ENCODE measurements at regions not wholly inside any gene's neighbourhood (a gene's known extent, or its start where the extent isn't known, plus 50 kb on each side); places are given as distances from the start of the nearest gene placed in this dataset.

GRCh38 chr2:139492131-139492680 is 712.0 kb upstream of the NXPH2 start:
- Histone ChIP-seq H3K4me2 (ENCODE audit: insufficient read depth, low read length) (no peak overlapping the region), H2AFZ (ENCODE audit: low read depth, low read length) (no peak overlapping the region), H3K36me3 (ENCODE audit: control insufficient read depth, insufficient read depth, low read length) (no peaks in the 10 kb centered on the region), H3K9me3 (replicated peaks; ENCODE audit: control insufficient read depth, insufficient read depth, low read depth, low read length) (no peaks in the 10 kb centered on the region), H3K27me3 (ENCODE audit: control insufficient read depth in 2 of 2, insufficient read depth in 2 of 2, low read length in 2 of 2) (no peaks in the 10 kb centered on the region), H3K4me1 (replicated peaks in 1 of 2; ENCODE audit: control insufficient read depth in 2 of 2, insufficient read depth in 2 of 2, low read length in 2 of 2) (no peaks in the 10 kb centered on the region), H3K79me2 (ENCODE audit: control insufficient read depth, insufficient read depth, low read length) (no peaks in the 10 kb centered on the region), H4K20me1 (replicated peaks; ENCODE audit: control insufficient read depth, insufficient read depth, low read length) (no peaks in the 10 kb centered on the region), H3K27ac (ENCODE audit: extremely low read depth, low read depth, low read length) (no peak overlapping the region), H3K9me1 (ENCODE audit: control insufficient read depth, insufficient read depth, low read length) (no peaks in the 10 kb centered on the region), H3K9ac (ENCODE audit: insufficient read depth in 1 of 2, low read depth in 2 of 2, low read length in 2 of 2) (no peak overlapping the region), H3K4me3 (no peak overlapping the region)
- 0% methylated on average over 1 of the region's 1 CpG for WGBS (ENCODE audit: insufficient coverage, low coverage, missing lambda C conversion rate)
- in situ Hi-C loops (cut with MboI) = no loop called here
- TF ChIP-seq MTA3 (IDR thresholded peaks at IDR 0.05; ENCODE audit: borderline replicate concordance) (no peak), HNRNPL (IDR thresholded peaks at IDR 0.05; ENCODE audit: low read depth, low read length) (no peak), HMBOX1 (IDR thresholded peaks at IDR 0.05) (no peak), ZNF197 (CRISPR knock-in tag; IDR thresholded peaks at IDR 0.05; ENCODE audit: low read depth) (no peak), BRCA1 (IDR thresholded peaks at IDR 0.05) (no peak), BRCA1 (CRISPR knock-in tag; IDR thresholded peaks at IDR 0.05) (no peak), RFX5 (IDR thresholded peaks at IDR 0.05; ENCODE audit: low read depth, low read length) (no peak)
- FAIRE-seq = no peak
- no peak for ATAC-seq
- ChIA-PET CTCF (ENCODE audit: low intra/inter-chr PET ratio) (no interaction called here), POLR2A (no interaction called here)
- BruUV-seq (replicated peaks) = no TSS peak
- intact Hi-C loops (cut with micrococcal nuclease) = no loop called here
- no peak for DNase-seq (ENCODE audit: extremely low read depth in 1 of 4, low spot score in 3 of 4)
